ENCODE measurements at regions not wholly inside any gene's neighbourhood (a gene's known extent, or its start where the extent isn't known, plus 50 kb on each side); places are given as distances from the start of the nearest gene placed in this dataset.

DNA sequence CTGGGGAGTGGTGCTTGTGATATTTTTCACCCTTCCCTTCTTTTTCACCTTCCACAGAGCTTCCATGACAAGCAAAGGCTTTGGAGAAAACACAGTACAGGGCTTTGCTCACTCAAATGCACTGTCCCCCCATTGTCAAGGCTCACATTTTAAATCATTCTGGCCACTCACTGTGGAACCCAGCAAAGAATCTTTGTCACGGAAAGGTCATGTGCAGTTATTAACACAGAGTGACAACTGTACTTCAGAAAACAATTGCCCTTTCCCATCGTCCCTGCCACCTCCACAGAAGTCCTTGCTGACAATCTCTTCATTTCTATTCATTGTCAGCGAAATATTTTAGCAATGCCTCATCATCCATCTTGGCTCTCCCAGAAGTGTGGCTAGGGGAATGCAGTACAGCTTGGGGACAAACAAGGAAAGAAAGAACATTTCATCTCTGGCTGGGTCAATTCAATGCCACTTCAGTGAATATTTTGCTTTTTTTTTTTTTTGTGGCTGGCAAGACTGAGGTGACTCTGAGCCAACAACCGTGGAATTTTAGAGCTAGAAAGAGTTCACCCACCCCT, 851.0 kb downstream of the KCNMA1 start:
- Histone ChIP-seq H3K27me3 (ENCODE audit: insufficient read depth, low read length) (no peaks in the 10 kb centered on the region), H3K4me3 (ENCODE audit: low read depth, low read length) (no peak overlapping the region), H3K4me1 (ENCODE audit: control insufficient read depth in 1 of 2, insufficient read depth in 2 of 2, low read length in 2 of 2) (no peaks in the 10 kb centered on the region), H4K8ac (ENCODE audit: low read depth, low read length) (no peak overlapping the region), H3K23ac (ENCODE audit: low read length) (no peak overlapping the region), H3K79me1 (ENCODE audit: low read length) (no peaks in the 10 kb centered on the region), H3K9me3 (ENCODE audit: insufficient read depth, low read depth, low read length) (no peaks in the 10 kb centered on the region), H4K91ac (ENCODE audit: low read depth, low read length) (no peak overlapping the region), H2BK12ac (ENCODE audit: low read length) (no peak overlapping the region), H4K12ac (ENCODE audit: low read depth, low read length) (no peak overlapping the region), H3K9ac (ENCODE audit: low read length) (no peak overlapping the region), H3K36me3 (ENCODE audit: control insufficient read depth in 1 of 2, insufficient read depth in 2 of 2, low read length in 2 of 2) (no peaks in the 10 kb centered on the region), H2BK120ac (ENCODE audit: insufficient read depth, low read length, poor library complexity) (no peak overlapping the region), H3K27ac (ENCODE audit: low read depth, low read length) (no peak overlapping the region), H3K4me2 (ENCODE audit: low read length) (no peak overlapping the region), H2AFZ (ENCODE audit: insufficient read depth, low read length, poor library complexity) (no peak overlapping the region), H3K79me2 (ENCODE audit: control insufficient read depth, insufficient read depth, low read length, poor library complexity) (no peaks in the 10 kb centered on the region), H3K4ac (ENCODE audit: low read depth, low read length) (no peak overlapping the region), H3K14ac (ENCODE audit: low read length) (no peak overlapping the region), H3K18ac (ENCODE audit: low read length) (no peak overlapping the region), H2AK5ac (ENCODE audit: low read length) (no peak overlapping the region), H2BK5ac (ENCODE audit: low read depth, low read length, poor library complexity) (no peak overlapping the region)
- WGBS (ENCODE audit: extremely low coverage, insufficient coverage, insufficient read length) = no CpG with 5 or more reads among the region's 4 CpGs
- peak in 1 of 2 donors; percentile 8 for DNase-seq

DNA sequence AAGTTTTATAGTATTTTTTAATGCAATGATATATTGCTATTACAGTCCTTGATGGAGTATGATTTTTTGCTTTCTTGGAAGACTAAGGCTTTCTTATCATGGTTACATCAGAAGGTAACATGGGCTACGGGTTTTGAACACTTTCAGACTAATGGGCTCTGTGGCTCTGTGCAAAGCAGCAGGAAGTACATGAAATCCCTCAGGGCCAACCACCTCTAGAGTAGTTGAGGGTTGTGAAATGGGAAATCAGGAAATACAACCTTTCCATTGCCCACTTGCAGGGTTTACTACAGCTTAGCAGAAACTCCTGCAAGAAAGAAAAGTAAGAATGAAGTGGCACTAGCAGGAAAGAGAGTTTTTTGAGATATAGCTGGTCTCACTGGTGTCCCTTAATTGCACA, 853.5 kb downstream of the KCNMA1 start:
- Histone ChIP-seq H4K12ac (ENCODE audit: low read depth, low read length) (no peak overlapping the region), H2AK5ac (ENCODE audit: low read length) (no peak overlapping the region), H3K27me3 (ENCODE audit: insufficient read depth, low read length) (no peaks in the 10 kb centered on the region), H3K4me2 (ENCODE audit: low read length) (no peak overlapping the region), H2AFZ (ENCODE audit: insufficient read depth, low read length, poor library complexity) (no peak overlapping the region), H3K27ac (ENCODE audit: low read depth, low read length) (no peak overlapping the region), H3K14ac (ENCODE audit: low read length) (no peak overlapping the region), H3K79me1 (ENCODE audit: low read length) (no peaks in the 10 kb centered on the region), H3K9me3 (ENCODE audit: insufficient read depth, low read depth, low read length) (no peaks in the 10 kb centered on the region), H3K18ac (ENCODE audit: low read length) (no peak overlapping the region), H4K8ac (ENCODE audit: low read depth, low read length) (no peak overlapping the region), H2BK12ac (ENCODE audit: low read length) (no peak overlapping the region), H2BK120ac (ENCODE audit: insufficient read depth, low read length, poor library complexity) (no peak overlapping the region), H3K4me1 (ENCODE audit: control insufficient read depth in 1 of 2, insufficient read depth in 2 of 2, low read length in 2 of 2) (no peaks in the 10 kb centered on the region), H3K23ac (ENCODE audit: low read length) (no peak overlapping the region), H4K91ac (ENCODE audit: low read depth, low read length) (no peak overlapping the region), H2BK5ac (ENCODE audit: low read depth, low read length, poor library complexity) (no peak overlapping the region), H3K79me2 (ENCODE audit: control insufficient read depth, insufficient read depth, low read length, poor library complexity) (no peaks in the 10 kb centered on the region), H3K9ac (ENCODE audit: low read length) (no peak overlapping the region), H3K4me3 (ENCODE audit: low read depth, low read length) (no peak overlapping the region), H3K4ac (ENCODE audit: low read depth, low read length) (no peak overlapping the region), H3K36me3 (ENCODE audit: control insufficient read depth in 1 of 2, insufficient read depth in 2 of 2, low read length in 2 of 2) (no peaks in the 10 kb centered on the region)
- WGBS (ENCODE audit: extremely low coverage, insufficient coverage, insufficient read length) = no CpG with 5 or more reads among the region's 1 CpG
- DNase-seq = peak in 1 of 2 donors; percentile 1

DNA sequence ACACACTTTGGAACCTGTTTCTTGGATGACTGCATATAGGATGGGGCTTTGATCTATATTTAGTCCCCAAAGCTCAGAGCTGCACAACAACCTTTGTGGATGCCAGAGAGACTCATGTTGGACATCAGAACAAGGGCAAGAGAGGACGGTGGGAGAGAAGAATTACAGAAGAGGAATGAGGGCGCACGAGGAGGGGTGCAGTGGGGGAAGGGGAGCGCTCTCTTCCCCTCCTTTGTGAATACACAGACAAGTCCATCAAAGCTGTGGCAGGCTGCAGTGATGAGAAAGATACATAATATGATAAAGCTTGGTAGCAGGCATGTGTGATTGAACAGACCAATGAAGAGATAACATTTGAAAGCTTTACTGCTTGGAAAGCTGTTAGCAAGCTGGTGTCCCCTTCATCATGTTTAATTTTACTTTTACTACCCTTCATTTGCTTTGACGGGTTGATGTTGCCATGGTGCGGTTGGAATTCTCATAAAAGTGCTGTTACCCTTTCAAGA, 857.8 kb downstream of the KCNMA1 start:
- Histone ChIP-seq H3K4me1 (ENCODE audit: control insufficient read depth in 1 of 2, insufficient read depth in 2 of 2, low read length in 2 of 2) (no peaks in the 10 kb centered on the region), H3K23ac (ENCODE audit: low read length) (no peak overlapping the region), H3K4ac (ENCODE audit: low read depth, low read length) (no peak overlapping the region), H3K4me2 (ENCODE audit: low read length) (no peak overlapping the region), H4K91ac (ENCODE audit: low read depth, low read length) (no peak overlapping the region), H2AFZ (ENCODE audit: insufficient read depth, low read length, poor library complexity) (no peak overlapping the region), H3K79me1 (ENCODE audit: low read length) (no peaks in the 10 kb centered on the region), H2AK5ac (ENCODE audit: low read length) (no peak overlapping the region), H3K27me3 (ENCODE audit: insufficient read depth, low read length) (no peaks in the 10 kb centered on the region), H3K9ac (ENCODE audit: low read length) (no peak overlapping the region), H3K79me2 (ENCODE audit: control insufficient read depth, insufficient read depth, low read length, poor library complexity) (no peaks in the 10 kb centered on the region), H4K8ac (ENCODE audit: low read depth, low read length) (no peak overlapping the region), H2BK5ac (ENCODE audit: low read depth, low read length, poor library complexity) (no peak overlapping the region), H2BK120ac (ENCODE audit: insufficient read depth, low read length, poor library complexity) (no peak overlapping the region), H4K12ac (ENCODE audit: low read depth, low read length) (no peak overlapping the region), H3K4me3 (ENCODE audit: low read depth, low read length) (no peak overlapping the region), H3K9me3 (ENCODE audit: insufficient read depth, low read depth, low read length) (no peaks in the 10 kb centered on the region), H3K27ac (ENCODE audit: low read depth, low read length) (no peak overlapping the region), H3K18ac (ENCODE audit: low read length) (no peak overlapping the region), H2BK12ac (ENCODE audit: low read length) (no peak overlapping the region), H3K36me3 (ENCODE audit: control insufficient read depth in 1 of 2, insufficient read depth in 2 of 2, low read length in 2 of 2) (no peaks in the 10 kb centered on the region), H3K14ac (ENCODE audit: low read length) (no peak overlapping the region)
- no CpG with 5 or more reads among the region's 6 CpGs for WGBS (ENCODE audit: extremely low coverage, insufficient coverage, insufficient read length)
- DNase-seq = no peak

DNA sequence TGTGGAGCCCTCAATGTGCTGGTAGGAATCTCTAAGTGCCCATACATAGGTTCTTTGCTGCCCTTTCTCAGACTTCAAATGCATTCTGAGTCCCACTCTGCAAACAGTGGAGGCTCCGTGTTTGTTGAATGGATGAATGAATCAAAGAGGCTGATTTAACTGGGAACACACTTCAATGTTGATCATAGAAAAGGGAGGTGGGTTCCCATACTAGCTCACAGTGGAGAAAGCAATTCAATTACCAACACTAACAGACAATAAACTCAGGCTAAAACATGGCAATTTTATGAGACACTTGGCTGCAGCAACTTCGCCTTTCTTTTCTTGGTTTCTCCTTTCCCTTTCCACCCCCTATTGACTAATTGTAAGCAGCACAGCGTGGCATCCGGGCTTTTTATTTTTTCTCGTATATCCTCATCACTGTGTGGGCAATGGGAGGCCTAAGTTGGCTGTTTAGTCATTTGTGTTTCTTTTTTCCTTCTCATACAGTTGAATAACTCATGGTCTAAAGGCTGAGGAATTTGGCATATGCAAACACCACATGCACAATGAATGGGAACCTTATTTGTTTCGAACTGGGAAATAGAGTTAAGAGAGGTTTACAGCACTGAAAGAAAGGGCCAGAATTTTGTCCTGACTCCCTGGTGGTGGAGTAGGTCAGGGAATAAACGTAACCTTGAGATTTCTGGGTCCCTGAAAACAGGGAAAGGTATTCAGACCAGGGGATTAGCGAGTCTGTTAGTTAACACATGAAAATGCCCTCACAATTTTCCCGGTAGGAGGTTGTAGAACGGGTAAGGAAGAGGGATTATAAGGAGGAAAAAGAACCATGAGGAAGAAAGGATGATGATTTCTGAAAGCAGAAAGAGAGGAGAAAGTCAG, 858.5 kb downstream of the KCNMA1 start:
- H3K18ac ChIP-seq (ENCODE audit: low read length) = no peak overlapping the region
- H4K91ac ChIP-seq (ENCODE audit: low read depth, low read length) = no peak overlapping the region
- no peak overlapping the region for H2BK12ac ChIP-seq (ENCODE audit: low read length)
- no peaks in the 10 kb centered on the region for H3K4me1 ChIP-seq (ENCODE audit: control insufficient read depth in 1 of 2, insufficient read depth in 2 of 2, low read length in 2 of 2)
- no peak for DNase-seq
- no peak overlapping the region for H3K14ac ChIP-seq (ENCODE audit: low read length)
- no peak overlapping the region for H3K4me3 ChIP-seq (ENCODE audit: low read depth, low read length)
- no peak overlapping the region for H3K9ac ChIP-seq (ENCODE audit: low read length)
- WGBS (ENCODE audit: extremely low coverage, insufficient coverage, insufficient read length) = no CpG with 5 or more reads among the region's 10 CpGs
- no peak overlapping the region for H3K4me2 ChIP-seq (ENCODE audit: low read length)
- H2BK5ac ChIP-seq (ENCODE audit: low read depth, low read length, poor library complexity) = no peak overlapping the region
- H2AK5ac ChIP-seq (ENCODE audit: low read length) = no peak overlapping the region
- no peaks in the 10 kb centered on the region for H3K79me2 ChIP-seq (ENCODE audit: control insufficient read depth, insufficient read depth, low read length, poor library complexity)
- no peaks in the 10 kb centered on the region for H3K79me1 ChIP-seq (ENCODE audit: low read length)
- no peak overlapping the region for H3K23ac ChIP-seq (ENCODE audit: low read length)
- no peak overlapping the region for H4K8ac ChIP-seq (ENCODE audit: low read depth, low read length)
- no peak overlapping the region for H3K4ac ChIP-seq (ENCODE audit: low read depth, low read length)
- H3K36me3 ChIP-seq (ENCODE audit: control insufficient read depth in 1 of 2, insufficient read depth in 2 of 2, low read length in 2 of 2) = no peaks in the 10 kb centered on the region
- no peak overlapping the region for H3K27ac ChIP-seq (ENCODE audit: low read depth, low read length)
- no peaks in the 10 kb centered on the region for H3K9me3 ChIP-seq (ENCODE audit: insufficient read depth, low read depth, low read length)
- no peak overlapping the region for H4K12ac ChIP-seq (ENCODE audit: low read depth, low read length)
- no peak overlapping the region for H2AFZ ChIP-seq (ENCODE audit: insufficient read depth, low read length, poor library complexity)
- H3K27me3 ChIP-seq (ENCODE audit: insufficient read depth, low read length) = no peaks in the 10 kb centered on the region
- no peak overlapping the region for H2BK120ac ChIP-seq (ENCODE audit: insufficient read depth, low read length, poor library complexity)

All from trophoblast cell (in vitro differentiated cells and primary cell).